Spleen (tissue), 11 donors: ENCODE measurements at regions not wholly inside any gene's neighbourhood (a gene's known extent, or its start where the extent isn't known, plus 50 kb on each side); places are given as distances from the start of the nearest gene placed in this dataset.

Experiments used
- DNase-seq: peaks from one replicate; pipeline ENCODE4 v3.0.0-alpha.2; 2020
- H3K27ac ChIP-seq, 8 donors: fragments of 200-600 bp; sonication (generic) in 7 of 8; 1 replicate in 4 of 8; 2 replicates in 4 of 8; pipeline versions ENCODE4 v1.5.0 to v1.8.0; 2016 to 2021; ENCODE audit warnings: inconsistent platforms in 4 of 8, mild to moderate bottlenecking in 4 of 8, moderate library complexity in 1 of 8
- H3K27me3 ChIP-seq, 7 donors: fragments of 200-600 bp; sonication (generic) in 6 of 7; replicated peaks in 1 of 7; 1 replicate in 4 of 7; 2 replicates in 3 of 7; pipeline versions ENCODE4 v1.5.0 to v1.8.0; 2016 to 2021; ENCODE audit warnings: inconsistent platforms in 3 of 7, mild to moderate bottlenecking in 1 of 7
- H3K36me3 ChIP-seq, 6 donors: fragments of 200-600 bp; sonication (generic) in 5 of 6; 1 replicate in 4 of 6; 2 replicates in 2 of 6; pipeline versions ENCODE4 v1.5.0 to v1.8.0; 2016 to 2021; ENCODE audit warnings: inconsistent platforms in 2 of 6
- H3K4me1 ChIP-seq, 6 donors: fragments of 200-600 bp; sonication (generic) in 5 of 6; 1 replicate in 3 of 6; 2 replicates in 3 of 6; pipeline versions ENCODE4 v1.5.0 to v1.8.0; 2016 to 2021; ENCODE audit warnings: inconsistent platforms in 3 of 6
- H3K4me3 ChIP-seq, 8 donors: fragments of 200-600 bp; sonication (generic) in 7 of 8; 1 replicate in 4 of 8; 2 replicates in 4 of 8; pipeline versions ENCODE4 v1.5.0 to v1.8.0; 2016 to 2021; ENCODE audit warnings: inconsistent platforms in 4 of 8, mild to moderate bottlenecking in 4 of 8, moderate library complexity in 2 of 8
- H3K9me3 ChIP-seq, 8 donors: fragments of 200-600 bp; sonication (generic) in 7 of 8; 1 replicate in 4 of 8; 2 replicates in 4 of 8; pipeline versions ENCODE4 v1.5.0 to v1.8.0; 2016 to 2021; ENCODE audit warnings: inconsistent platforms in 4 of 8
- POLR2A ChIP-seq, 3 donors: fragments of 450-650 bp; IDR thresholded peaks; one replicate each; pipeline ENCODE4 v1.5.1; 2017; ENCODE audit warnings: antibody characterized with exemption in 3 of 3, mild to moderate bottlenecking in 1 of 3
- POLR2AphosphoS5 ChIP-seq, 3 donors: sonication (generic); formaldehyde crosslinking; IDR thresholded peaks; one replicate each; pipeline ENCODE4 v1.5.1; 2017; ENCODE audit warnings: antibody characterized with exemption in 3 of 3
- whole genome bisulfite sequencing, 5 donors: extraction: QIAGEN DNeasy Blood & Tissue Kit in 3 of 5; methylation state at CpG; one replicate each; pipeline versions ENCODE4 v1.1.5 to v1.1.7; 2013 to 2018; 5-methylcytosine and 5-hydroxymethylcytosine counted together
- intact Hi-C: fragments of 100-400 bp; cut with DNase I; formaldehyde crosslinking; loops from one replicate; pipeline ENCODE4 v1.15.0; 2023; ENCODE audit warnings: low total_unique reads
- TF ChIP-seq, protein P1 (sequence below), 11 experiments: fragments of 200-600 bp in 7 of 11; fragments of 450-650 bp in 4 of 11; sonication (generic) in 4 of 11; IDR thresholded peaks in 8 of 11; conservative IDR thresholded peaks in 3 of 11; 1 replicate in 7 of 11; 2 replicates in 4 of 11; pipeline versions ENCODE4 v1.4.0 to v1.8.0; 2016 to 2021; ENCODE audit warnings: antibody characterized with exemption in 11 of 11, inconsistent platforms in 4 of 11, mild to moderate bottlenecking in 1 of 11
- donor health status: healthy with polysubstance abuse.
- donor health status: DM: no; HTN: no; CAD: no; lungs with moderate emphysema.
- donor health status: DM: no; HTN: no; CAD: no.
- donor health status: Bipolar disorder and iron deficiency.
- donor health status: healthy.
- donor health status: DM: no; HTN: no; CAD: no.
- donor health status: DM: yes; HTN: yes; CAD: no.

DNA sequence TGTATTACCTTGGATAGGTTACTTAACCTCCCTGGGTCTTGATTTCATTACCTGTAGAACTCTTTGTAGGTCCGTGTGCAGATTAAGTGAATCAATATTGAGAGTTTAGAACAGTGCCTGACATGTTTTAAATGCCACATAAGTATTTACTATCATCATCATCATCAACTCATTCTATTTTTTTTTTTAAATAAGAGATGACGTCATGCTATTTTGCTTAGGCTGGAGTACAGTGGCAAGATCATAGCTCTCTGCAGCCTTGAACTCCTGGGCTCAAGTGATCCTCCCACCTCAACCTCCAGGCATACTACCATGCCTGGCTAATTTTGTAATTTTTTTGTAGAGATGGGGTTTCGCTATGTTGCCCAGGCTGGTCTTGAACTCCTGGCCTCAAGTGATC, 132.0 kb upstream of the FZD8 start:
- no peak for DNase-seq
- TF ChIP-seq POLR2A (IDR thresholded peaks at IDR 0.05) (no peak), POLR2AphosphoS5 (IDR thresholded peaks at IDR 0.05) (no peak)
- TF ChIP-seq, protein P1, sequence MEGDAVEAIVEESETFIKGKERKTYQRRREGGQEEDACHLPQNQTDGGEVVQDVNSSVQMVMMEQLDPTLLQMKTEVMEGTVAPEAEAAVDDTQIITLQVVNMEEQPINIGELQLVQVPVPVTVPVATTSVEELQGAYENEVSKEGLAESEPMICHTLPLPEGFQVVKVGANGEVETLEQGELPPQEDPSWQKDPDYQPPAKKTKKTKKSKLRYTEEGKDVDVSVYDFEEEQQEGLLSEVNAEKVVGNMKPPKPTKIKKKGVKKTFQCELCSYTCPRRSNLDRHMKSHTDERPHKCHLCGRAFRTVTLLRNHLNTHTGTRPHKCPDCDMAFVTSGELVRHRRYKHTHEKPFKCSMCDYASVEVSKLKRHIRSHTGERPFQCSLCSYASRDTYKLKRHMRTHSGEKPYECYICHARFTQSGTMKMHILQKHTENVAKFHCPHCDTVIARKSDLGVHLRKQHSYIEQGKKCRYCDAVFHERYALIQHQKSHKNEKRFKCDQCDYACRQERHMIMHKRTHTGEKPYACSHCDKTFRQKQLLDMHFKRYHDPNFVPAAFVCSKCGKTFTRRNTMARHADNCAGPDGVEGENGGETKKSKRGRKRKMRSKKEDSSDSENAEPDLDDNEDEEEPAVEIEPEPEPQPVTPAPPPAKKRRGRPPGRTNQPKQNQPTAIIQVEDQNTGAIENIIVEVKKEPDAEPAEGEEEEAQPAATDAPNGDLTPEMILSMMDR (IDR thresholded peaks at IDR 0.05 in 8 of 11, conservative IDR thresholded peaks at IDR 0.05 in 3 of 11): no peak
- intact Hi-C loops: no loop called here
- peaks cover 0 to 12% (median 6%) of the 10 kb centered on the region in 6 donors for H3K4me1 ChIP-seq
- no peaks in the 10 kb centered on the region for H3K27me3 ChIP-seq
- no peaks in the 10 kb centered on the region for H3K9me3 ChIP-seq
- H3K36me3 ChIP-seq: no peaks in the 10 kb centered on the region
- H3K4me3 ChIP-seq: no peak overlapping the region
- no peak overlapping the region for H3K27ac ChIP-seq
- 74 to 91% (median 82%) methylated on average over 3 of the region's 3 CpGs for WGBS, 5 donors

DNA sequence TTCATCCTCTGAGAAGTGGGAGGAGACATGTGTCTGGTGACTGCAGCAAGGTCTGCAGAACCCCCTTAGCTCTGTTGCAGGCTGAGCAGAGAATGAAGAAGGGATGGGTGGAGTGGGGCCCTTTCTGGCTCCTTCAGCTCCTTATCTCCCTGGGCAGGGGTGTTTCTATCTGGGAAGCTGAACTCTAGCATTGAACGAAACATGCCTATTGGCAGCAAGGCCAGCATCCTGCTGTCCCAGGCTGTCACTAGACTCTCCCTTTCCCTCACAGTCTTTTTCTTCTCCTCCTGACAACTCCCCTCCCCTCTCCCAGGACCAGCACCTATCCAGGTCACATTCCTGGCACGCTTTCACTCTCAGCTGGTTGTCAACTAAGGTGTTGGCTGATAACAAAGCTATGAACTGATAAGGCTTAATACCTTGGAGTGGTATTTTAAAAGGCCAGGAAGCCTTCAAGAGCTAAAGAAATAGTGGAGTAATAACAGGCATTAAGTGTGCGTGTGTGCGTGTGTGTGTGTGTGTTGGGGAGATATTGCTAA, 128.8 kb upstream of the FZD8 start:
- 66 to 74% (median 67%) methylated on average over 4 of the region's 4 CpGs for WGBS, 5 donors
- intact Hi-C loops: no loop called here
- Histone ChIP-seq H3K4me1 (peaks cover 0 to 12% (median 2%) of the 10 kb centered on the region in 6 donors), H3K27ac (no peak overlapping the region), H3K4me3 (no peak overlapping the region), H3K27me3 (no peaks in the 10 kb centered on the region), H3K9me3 (no peaks in the 10 kb centered on the region), H3K36me3 (no peaks in the 10 kb centered on the region)
- TF ChIP-seq, protein P1 (IDR thresholded peaks at IDR 0.05 in 8 of 11, conservative IDR thresholded peaks at IDR 0.05 in 3 of 11): no peak
- TF ChIP-seq POLR2A (IDR thresholded peaks at IDR 0.05) (no peak), POLR2AphosphoS5 (IDR thresholded peaks at IDR 0.05) (no peak)
- DNase-seq: no peak

DNA sequence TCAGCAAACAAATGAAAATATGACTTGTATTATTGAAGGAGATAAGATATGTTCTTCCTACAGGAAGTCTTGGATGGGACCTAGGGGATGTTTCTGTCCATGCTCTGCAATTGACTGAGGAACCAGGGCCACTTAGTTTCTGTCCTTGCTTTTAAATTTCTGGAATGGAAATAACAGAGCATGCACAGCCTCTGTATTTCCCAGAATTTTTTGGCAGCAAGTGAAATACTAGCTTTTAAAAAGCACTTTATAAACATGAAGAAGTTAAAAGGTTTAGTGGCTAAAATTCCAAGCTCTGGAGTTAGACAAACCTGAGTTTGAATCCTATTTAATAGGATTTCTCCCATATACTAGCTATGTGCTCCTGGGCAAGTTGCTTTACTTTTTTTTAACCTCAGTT, 127.7 kb upstream of the FZD8 start:
- H3K4me3 ChIP-seq: no peak overlapping the region
- no peaks in the 10 kb centered on the region for H3K9me3 ChIP-seq
- H3K27me3 ChIP-seq: no peaks in the 10 kb centered on the region
- peaks cover 0 to 22% (median 9%) of the 10 kb centered on the region in 6 donors for H3K4me1 ChIP-seq
- H3K36me3 ChIP-seq: no peaks in the 10 kb centered on the region
- TF ChIP-seq, protein P1 (IDR thresholded peaks at IDR 0.05 in 8 of 11, conservative IDR thresholded peaks at IDR 0.05 in 3 of 11): no peak
- no peak for TF ChIP-seq POLR2AphosphoS5 (IDR thresholded peaks at IDR 0.05)
- TF ChIP-seq POLR2A (IDR thresholded peaks at IDR 0.05): no peak
- intact Hi-C loops: no loop called here
- H3K27ac ChIP-seq: no peak overlapping the region
- no peak for DNase-seq

DNA sequence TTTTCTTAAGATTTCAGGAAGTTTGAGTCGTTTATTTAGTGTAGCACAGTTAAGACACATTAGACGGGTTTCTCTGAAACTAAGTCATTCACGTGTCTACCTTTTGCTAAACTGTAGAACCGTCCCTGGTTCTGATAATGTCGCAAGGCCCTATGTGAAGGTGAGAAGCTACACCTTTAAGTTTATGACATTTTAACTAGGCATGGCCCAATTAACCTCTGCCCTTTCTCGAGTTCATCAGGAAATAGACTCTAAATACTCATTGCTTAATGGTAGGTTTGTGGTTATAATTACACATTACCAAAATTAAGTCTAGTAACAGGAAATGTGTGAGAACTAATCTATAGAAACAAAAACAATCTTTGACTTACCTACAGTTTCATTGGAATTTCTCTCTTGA, 126.6 kb upstream of the FZD8 start:
- Histone ChIP-seq H3K4me1 (peaks cover 0 to 24% (median 9%) of the 10 kb centered on the region in 6 donors), H3K4me3 (no peak overlapping the region), H3K27ac (no peak overlapping the region), H3K9me3 (no peaks in the 10 kb centered on the region), H3K36me3 (no peaks in the 10 kb centered on the region), H3K27me3 (no peaks in the 10 kb centered on the region)
- WGBS, 5 donors: 59 to 74% (median 63%) methylated on average over 6 of the region's 6 CpGs
- DNase-seq: no peak
- no peak for TF ChIP-seq POLR2A (IDR thresholded peaks at IDR 0.05)
- no peak for TF ChIP-seq POLR2AphosphoS5 (IDR thresholded peaks at IDR 0.05)
- TF ChIP-seq, protein P1 (IDR thresholded peaks at IDR 0.05 in 8 of 11, conservative IDR thresholded peaks at IDR 0.05 in 3 of 11): no peak
- intact Hi-C loops: no loop called here
